Glutamatergic neuron (in vitro differentiated cells): ENCODE measurements at regions not wholly inside any gene's neighbourhood (a gene's known extent, or its start where the extent isn't known, plus 50 kb on each side); places are given as distances from the start of the nearest gene placed in this dataset.
A peak's percentile ranks its signal among the peaks of the same experiment; 100 is the strongest.

Experiments
- DNase-seq: peaks from one replicate; pipeline ENCODE4 v3.0.0; 2022
- H3K27ac Mint-ChIP-seq: one replicate; pipeline ENCODE4 v1.8.0; 2020; ENCODE audit warnings: mild to moderate bottlenecking, mixed read lengths, inconsistent platforms; ENCODE audit not compliant: unreplicated experiment
- H3K27me3 Mint-ChIP-seq: one replicate; pipeline ENCODE4 v1.8.0; 2020; ENCODE audit warnings: mild to moderate bottlenecking, moderate library complexity, mixed read lengths, inconsistent platforms; ENCODE audit not compliant: unreplicated experiment
- H3K36me3 Mint-ChIP-seq: one replicate; pipeline ENCODE4 v1.8.0; 2020; ENCODE audit warnings: mild to moderate bottlenecking, mixed read lengths, inconsistent platforms; ENCODE audit not compliant: unreplicated experiment
- H3K4me1 Mint-ChIP-seq: one replicate; pipeline ENCODE4 v1.8.0; 2020; ENCODE audit warnings: mild to moderate bottlenecking, low read depth, mixed read lengths, inconsistent platforms; ENCODE audit not compliant: unreplicated experiment
- H3K4me3 Mint-ChIP-seq: one replicate; pipeline ENCODE4 v1.8.0; 2020; ENCODE audit warnings: mild to moderate bottlenecking, mixed read lengths, inconsistent platforms; ENCODE audit not compliant: unreplicated experiment
- H3K9me3 Mint-ChIP-seq: one replicate; pipeline ENCODE4 v1.8.0; 2020; ENCODE audit warnings: mild to moderate bottlenecking, moderate library complexity, mixed read lengths, inconsistent platforms; ENCODE audit not compliant: unreplicated experiment
- TF ChIP-seq, protein P1 (sequence below): fragments of 200-600 bp; sonication (generic); IDR thresholded peaks from one replicate; pipeline ENCODE4 v1.5.0; 2021; ENCODE audit not compliant: partially characterized antibody, unreplicated experiment

GRCh38 chr16:73219176-73219575 is 171.2 kb upstream of the ZFHX3 start:
- TF ChIP-seq, protein P1, sequence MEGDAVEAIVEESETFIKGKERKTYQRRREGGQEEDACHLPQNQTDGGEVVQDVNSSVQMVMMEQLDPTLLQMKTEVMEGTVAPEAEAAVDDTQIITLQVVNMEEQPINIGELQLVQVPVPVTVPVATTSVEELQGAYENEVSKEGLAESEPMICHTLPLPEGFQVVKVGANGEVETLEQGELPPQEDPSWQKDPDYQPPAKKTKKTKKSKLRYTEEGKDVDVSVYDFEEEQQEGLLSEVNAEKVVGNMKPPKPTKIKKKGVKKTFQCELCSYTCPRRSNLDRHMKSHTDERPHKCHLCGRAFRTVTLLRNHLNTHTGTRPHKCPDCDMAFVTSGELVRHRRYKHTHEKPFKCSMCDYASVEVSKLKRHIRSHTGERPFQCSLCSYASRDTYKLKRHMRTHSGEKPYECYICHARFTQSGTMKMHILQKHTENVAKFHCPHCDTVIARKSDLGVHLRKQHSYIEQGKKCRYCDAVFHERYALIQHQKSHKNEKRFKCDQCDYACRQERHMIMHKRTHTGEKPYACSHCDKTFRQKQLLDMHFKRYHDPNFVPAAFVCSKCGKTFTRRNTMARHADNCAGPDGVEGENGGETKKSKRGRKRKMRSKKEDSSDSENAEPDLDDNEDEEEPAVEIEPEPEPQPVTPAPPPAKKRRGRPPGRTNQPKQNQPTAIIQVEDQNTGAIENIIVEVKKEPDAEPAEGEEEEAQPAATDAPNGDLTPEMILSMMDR, result peak; percentile 24
- Mint-ChIP-seq H3K36me3 (peaks cover 14% of the 10 kb centered on the region), H3K27me3 (no peaks in the 10 kb centered on the region), H3K27ac (no peak overlapping the region), H3K4me1 (peaks cover 6% of the 10 kb centered on the region), H3K9me3 (no peaks in the 10 kb centered on the region), H3K4me3 (no peak overlapping the region)
- DNase-seq, result no peak

DNA sequence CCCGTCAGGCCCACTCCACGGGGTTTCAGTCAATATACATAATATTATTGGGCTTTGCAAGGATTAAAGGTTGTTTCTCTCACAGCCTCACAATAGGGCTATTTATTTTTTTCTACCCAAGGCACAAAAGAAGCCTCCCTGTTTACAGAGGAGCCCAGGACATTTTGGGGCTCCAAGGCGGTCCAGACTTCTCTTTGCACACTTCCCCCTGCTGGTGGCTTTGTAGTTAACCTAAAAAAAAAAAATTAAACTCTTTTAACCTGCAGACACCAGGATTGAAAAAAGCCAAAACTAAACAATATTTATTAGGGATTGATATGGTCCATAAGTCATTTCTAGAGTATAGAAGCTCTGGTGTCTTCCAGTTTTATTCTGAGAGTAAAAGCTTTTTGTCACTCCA is 169.7 kb upstream of the ZFHX3 start:
- H3K4me1 Mint-ChIP-seq, result peaks cover 6% of the 10 kb centered on the region
- DNase-seq, result no peak
- no peaks in the 10 kb centered on the region for H3K27me3 Mint-ChIP-seq
- no peak overlapping the region for H3K27ac Mint-ChIP-seq
- TF ChIP-seq, protein P1, result peak; percentile 65
- no peaks in the 10 kb centered on the region for H3K9me3 Mint-ChIP-seq
- no peak overlapping the region for H3K4me3 Mint-ChIP-seq
- peaks cover 14% of the 10 kb centered on the region for H3K36me3 Mint-ChIP-seq

DNA sequence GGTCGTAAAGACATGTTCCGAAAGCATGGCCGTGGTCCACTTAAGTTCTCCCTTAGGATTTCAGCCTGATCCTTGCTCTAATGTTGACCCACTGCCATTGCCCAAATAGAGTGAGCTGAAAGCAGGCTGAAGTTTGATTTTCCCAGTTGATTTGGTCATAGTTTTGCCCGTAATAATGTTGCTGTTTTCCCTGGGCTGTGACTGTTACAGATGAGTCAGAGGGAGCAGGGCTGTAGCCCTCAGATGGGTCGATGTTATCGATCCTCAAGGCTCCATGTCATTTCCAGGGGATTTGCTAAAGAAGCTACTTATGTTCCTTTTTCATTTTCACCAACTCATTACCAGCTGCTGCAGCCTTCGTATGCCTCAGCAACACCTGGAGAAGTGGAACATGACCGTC is 169.0 kb upstream of the ZFHX3 start:
- no peak for DNase-seq
- Mint-ChIP-seq H3K27me3 (no peaks in the 10 kb centered on the region), H3K36me3 (peaks cover 14% of the 10 kb centered on the region), H3K4me3 (no peak overlapping the region), H3K4me1 (peaks cover 6% of the 10 kb centered on the region), H3K27ac (no peak overlapping the region), H3K9me3 (no peaks in the 10 kb centered on the region)
- TF ChIP-seq, protein P1, result no peak

GRCh38 chr16:73215678-73216377 is 167.9 kb upstream of the ZFHX3 start:
- H3K27me3 Mint-ChIP-seq, result no peaks in the 10 kb centered on the region
- H3K9me3 Mint-ChIP-seq, result no peaks in the 10 kb centered on the region
- DNase-seq, result no peak
- peaks cover 6% of the 10 kb centered on the region for H3K4me1 Mint-ChIP-seq
- TF ChIP-seq, protein P1, result no peak
- no peak overlapping the region for H3K27ac Mint-ChIP-seq
- peaks cover 14% of the 10 kb centered on the region for H3K36me3 Mint-ChIP-seq
- no peak overlapping the region for H3K4me3 Mint-ChIP-seq

DNA sequence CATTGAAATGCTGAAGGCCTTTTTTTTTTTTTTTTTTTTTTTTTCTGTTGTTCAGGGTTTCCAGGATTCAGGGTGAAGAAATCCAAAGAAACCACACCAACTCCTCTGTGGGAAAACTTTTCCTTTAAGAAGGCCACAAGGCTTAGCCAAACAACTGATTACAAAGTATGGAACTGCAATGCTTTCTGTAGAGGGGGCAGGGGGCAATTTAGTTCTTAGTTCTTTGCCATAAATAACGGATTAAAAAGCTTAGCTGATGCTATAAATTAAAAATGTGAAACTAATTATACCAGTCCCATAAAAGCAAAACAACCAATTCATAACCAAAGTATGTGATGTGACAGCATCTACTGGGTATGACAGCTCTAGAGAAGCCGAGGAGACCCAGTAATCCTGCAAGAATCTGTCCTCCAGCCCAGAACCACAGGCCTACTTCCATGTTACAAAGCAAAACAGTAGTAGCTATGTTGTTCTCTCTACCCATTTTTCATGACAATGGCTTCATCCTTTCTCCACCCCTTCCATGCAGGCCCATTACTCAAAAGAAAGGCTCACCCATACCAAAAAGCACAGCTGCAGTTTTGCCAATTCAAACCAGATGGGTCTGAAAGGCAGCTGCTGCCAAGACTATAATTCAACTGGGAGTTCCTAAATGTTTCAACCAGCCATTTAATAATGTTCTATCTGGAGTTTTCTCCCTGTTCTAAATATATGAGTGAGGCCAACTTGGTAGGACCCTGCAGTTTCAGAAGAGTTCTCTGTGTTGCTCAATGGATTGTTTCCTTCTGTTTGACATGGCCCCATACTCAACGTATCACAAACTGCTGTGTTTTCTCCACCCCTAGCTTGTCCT is 167.1 kb upstream of the ZFHX3 start:
- Mint-ChIP-seq H3K4me1 (peaks cover 6% of the 10 kb centered on the region), H3K27ac (no peak overlapping the region), H3K4me3 (no peak overlapping the region), H3K36me3 (peaks cover 14% of the 10 kb centered on the region), H3K27me3 (no peaks in the 10 kb centered on the region), H3K9me3 (no peaks in the 10 kb centered on the region)
- DNase-seq, result no peak
- TF ChIP-seq, protein P1, result no peak
